SK-N-SH treated with all-trans-retinoic acid at 6 μM for 48 hours (cell line): ENCODE measurements at regions not wholly inside any gene's neighbourhood (a gene's known extent, or its start where the extent isn't known, plus 50 kb on each side); places are given as distances from the start of the nearest gene placed in this dataset.

Source experiments
- BACH2 ChIP-seq: fragments of 250-450 bp; sonication (Bioruptor Pico); IDR thresholded peaks from 2 replicates; pipeline ENCODE4 v1.9.0; 2021; ENCODE audit warnings: mild to moderate bottlenecking, borderline replicate concordance
- ESRRG ChIP-seq: fragments of 250-450 bp; sonication (Bioruptor Pico); IDR thresholded peaks from 2 replicates; pipeline ENCODE4 v1.6.1; 2021; ENCODE audit warnings: mild to moderate bottlenecking
- PPARA ChIP-seq: fragments of 250-450 bp; sonication (Bioruptor Pico); IDR thresholded peaks from 2 replicates; pipeline ENCODE4 v1.5.0; 2020; ENCODE audit warnings: mild to moderate bottlenecking, borderline replicate concordance
- RARB ChIP-seq: fragments of 250-450 bp; sonication (Bioruptor Pico); IDR thresholded peaks from 2 replicates; pipeline ENCODE4 v1.8.0; 2021; ENCODE audit warnings: mild to moderate bottlenecking, moderate library complexity
- ZC3H10 ChIP-seq: fragments of 250-450 bp; sonication (Bioruptor Pico); IDR thresholded peaks from 2 replicates; pipeline ENCODE4 v1.5.1; 2021; ENCODE audit warnings: mild to moderate bottlenecking, moderate library complexity
- ZFP30 ChIP-seq: fragments of 450-650 bp; formaldehyde crosslinking; IDR thresholded peaks from 2 replicates; pipeline ENCODE4 v1.5.0; 2022; ENCODE audit warnings: mild to moderate bottlenecking, moderate library complexity
- ZNF70 ChIP-seq: fragments of 450-650 bp; formaldehyde crosslinking; IDR thresholded peaks from 2 replicates; pipeline ENCODE4 v1.5.0; 2020; ENCODE audit warnings: mild to moderate bottlenecking, moderate library complexity
- ZNF8 ChIP-seq: fragments of 450-650 bp; formaldehyde crosslinking; IDR thresholded peaks from 2 replicates; pipeline ENCODE4 v1.5.0; 2020; ENCODE audit warnings: mild to moderate bottlenecking, moderate library complexity
- TF ChIP-seq, protein P1 (sequence below): fragments of 250-450 bp; sonication (Bioruptor Pico); IDR thresholded peaks from 2 replicates; pipeline ENCODE4 v1.8.0; 2020; ENCODE audit warnings: mild to moderate bottlenecking, moderate library complexity, borderline replicate concordance
- TF ChIP-seq, protein P2 (sequence below): fragments of 250-450 bp; sonication (Bioruptor Pico); IDR thresholded peaks from 2 replicates; pipeline ENCODE4 v1.5.1; 2020; ENCODE audit warnings: low read depth, mild to moderate bottlenecking, moderate library complexity

GRCh38 chrX:98956014-98956413 lies 1454.1 kb downstream of the PCDH19 start:
- TF ChIP-seq ESRRG (no peak), ZFP30 (no peak), BACH2 (CRISPR knock-in tag) (no peak), ZNF8 (CRISPR knock-in tag) (no peak), RARB (CRISPR knock-in tag) (no peak), ZNF70 (no peak), PPARA (CRISPR knock-in tag) (no peak), ZC3H10 (CRISPR knock-in tag) (no peak)
- TF ChIP-seq, protein P1, sequence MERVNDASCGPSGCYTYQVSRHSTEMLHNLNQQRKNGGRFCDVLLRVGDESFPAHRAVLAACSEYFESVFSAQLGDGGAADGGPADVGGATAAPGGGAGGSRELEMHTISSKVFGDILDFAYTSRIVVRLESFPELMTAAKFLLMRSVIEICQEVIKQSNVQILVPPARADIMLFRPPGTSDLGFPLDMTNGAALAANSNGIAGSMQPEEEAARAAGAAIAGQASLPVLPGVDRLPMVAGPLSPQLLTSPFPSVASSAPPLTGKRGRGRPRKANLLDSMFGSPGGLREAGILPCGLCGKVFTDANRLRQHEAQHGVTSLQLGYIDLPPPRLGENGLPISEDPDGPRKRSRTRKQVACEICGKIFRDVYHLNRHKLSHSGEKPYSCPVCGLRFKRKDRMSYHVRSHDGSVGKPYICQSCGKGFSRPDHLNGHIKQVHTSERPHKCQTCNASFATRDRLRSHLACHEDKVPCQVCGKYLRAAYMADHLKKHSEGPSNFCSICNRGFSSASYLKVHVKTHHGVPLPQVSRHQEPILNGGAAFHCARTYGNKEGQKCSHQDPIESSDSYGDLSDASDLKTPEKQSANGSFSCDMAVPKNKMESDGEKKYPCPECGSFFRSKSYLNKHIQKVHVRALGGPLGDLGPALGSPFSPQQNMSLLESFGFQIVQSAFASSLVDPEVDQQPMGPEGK: no peak
- TF ChIP-seq, protein P2, sequence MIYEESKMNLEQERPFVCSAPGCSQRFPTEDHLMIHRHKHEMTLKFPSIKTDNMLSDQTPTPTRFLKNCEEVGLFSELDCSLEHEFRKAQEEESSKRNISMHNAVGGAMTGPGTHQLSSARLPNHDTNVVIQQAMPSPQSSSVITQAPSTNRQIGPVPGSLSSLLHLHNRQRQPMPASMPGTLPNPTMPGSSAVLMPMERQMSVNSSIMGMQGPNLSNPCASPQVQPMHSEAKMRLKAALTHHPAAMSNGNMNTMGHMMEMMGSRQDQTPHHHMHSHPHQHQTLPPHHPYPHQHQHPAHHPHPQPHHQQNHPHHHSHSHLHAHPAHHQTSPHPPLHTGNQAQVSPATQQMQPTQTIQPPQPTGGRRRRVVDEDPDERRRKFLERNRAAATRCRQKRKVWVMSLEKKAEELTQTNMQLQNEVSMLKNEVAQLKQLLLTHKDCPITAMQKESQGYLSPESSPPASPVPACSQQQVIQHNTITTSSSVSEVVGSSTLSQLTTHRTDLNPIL: no peak
